HepG2 (cell line): ENCODE measurements at regions not wholly inside any gene's neighbourhood (a gene's known extent, or its start where the extent isn't known, plus 50 kb on each side); places are given as distances from the start of the nearest gene placed in this dataset.
A peak's percentile ranks its signal among the peaks of the same experiment; 100 is the strongest.

ENCODE experiments used
- ATAC-seq: fragments of 200-7000 bp; cut with Tn5 transposase; 3 replicates; pipeline ENCODE4 v1.9.1; 2020; ENCODE audit warnings: mild to moderate bottlenecking, moderate library complexity
- BruUV-seq: library from RNA; stranded (reverse); fragments of 400-500 nt; replicated peaks from 2 replicates; lab custom pipeline; 2021; lab: Mats Ljungman, UMichigan
- CTCF ChIA-PET: fragments of 300-600 bp; formaldehyde crosslinking; extraction: SDS; loops from one replicate; lab custom pipeline; 2021; ENCODE audit warnings: low total read pairs, inconsistent platforms, low intra/inter-chr PET ratio; lab: Yijun Ruan, JAX
- POLR2A ChIA-PET: fragments of 350-600 bp; sonication (Branson Sonifier 250); formaldehyde crosslinking; loops from one replicate; lab custom pipeline; 2020; ENCODE audit warnings: antibody characterized with exemption, inconsistent platforms; lab: Yijun Ruan, JAX
- DNase-seq: peaks from one replicate; pipeline ENCODE4 v3.0.0-alpha.2; 2015; ENCODE audit warnings: low spot score
- FAIRE-seq: peaks from 3 replicates; lab custom pipeline; 2011; peaks lifted over from hg19 to GRCh38; lab: Jason Lieb, UNC
- H2AFZ ChIP-seq: one replicate; pipeline ENCODE4 v1.6.1; 2011; ENCODE audit warnings: low read length, inconsistent platforms
- H3K27ac ChIP-seq: fragments of 300-600 bp; 3 replicates; pipeline ENCODE4 v1.8.0; 2011; ENCODE audit warnings: mixed run types, mild to moderate bottlenecking, mixed read lengths, low read length, inconsistent platforms; ENCODE audit not compliant: insufficient read depth; ENCODE audit errors: extremely low read length
- H3K27me3 ChIP-seq, 2 experiments: fragments of 200-600 bp in 1 of 2; 2 replicates in 1 of 2; 3 replicates in 1 of 2; pipeline versions ENCODE4 v1.6.0 to v1.8.0; 2011; ENCODE audit warnings: low read length in 2 of 2, mild to moderate bottlenecking in 2 of 2, moderate library complexity in 2 of 2, inconsistent platforms in 1 of 2; ENCODE audit not compliant: insufficient read depth in 2 of 2, control insufficient read depth in 1 of 2
- H3K36me3 ChIP-seq, 2 experiments: fragments of 200-600 bp in 1 of 2; replicated peaks in 1 of 2; 2 replicates in 1 of 2; 3 replicates in 1 of 2; pipeline versions ENCODE4 v1.5.1 to v1.8.0; 2011; ENCODE audit warnings: low read length in 2 of 2, inconsistent platforms in 1 of 2; ENCODE audit not compliant: insufficient read depth in 2 of 2, control insufficient read depth in 1 of 2
- H3K4me1 ChIP-seq: 2 replicates; pipeline ENCODE4 v1.5.1; 2012; ENCODE audit warnings: low read length, inconsistent platforms; ENCODE audit not compliant: insufficient read depth
- H3K4me2 ChIP-seq: 2 replicates; pipeline ENCODE4 v1.6.0; 2011; ENCODE audit warnings: low read depth, low read length, inconsistent platforms
- H3K4me3 ChIP-seq, 3 experiments: fragments of 200-600 bp in 1 of 3; sonication (generic), shearing (Covaris generic) in 1 of 3; replicated peaks in 1 of 3; 2 replicates each; pipeline ENCODE4 v1.5.1; 2011 to 2016; ENCODE audit warnings: low read length in 3 of 3, inconsistent platforms in 2 of 3, low read depth in 2 of 3, mild to moderate bottlenecking in 2 of 3, control low read depth in 1 of 3, mixed read lengths in 1 of 3; ENCODE audit not compliant: insufficient read depth in 1 of 3
- H3K79me2 ChIP-seq: one replicate; pipeline ENCODE4 v1.6.1; 2011; ENCODE audit warnings: low read length, inconsistent platforms; ENCODE audit not compliant: insufficient read depth
- H3K9ac ChIP-seq: 2 replicates; pipeline ENCODE4 v1.6.0; 2011; ENCODE audit warnings: mild to moderate bottlenecking, low read depth, low read length, inconsistent platforms; ENCODE audit not compliant: insufficient read depth
- H3K9me3 ChIP-seq: 2 replicates; pipeline ENCODE4 v1.5.1; 2012; ENCODE audit warnings: mild to moderate bottlenecking, low read length
- H4K20me1 ChIP-seq: 2 replicates; pipeline ENCODE4 v1.6.0; 2011; ENCODE audit warnings: inconsistent platforms, mild to moderate bottlenecking, low read length, moderate library complexity; ENCODE audit not compliant: insufficient read depth
- FOXM1 ChIP-seq: sonication (generic); formaldehyde crosslinking; IDR thresholded peaks from 2 replicates; pipeline ENCODE4 v1.5.0; 2020; ENCODE audit warnings: missing genetic modification reagents
- HNRNPH1 ChIP-seq: fragments of 200-400 bp; formaldehyde crosslinking; optimal IDR thresholded peaks from 2 replicates; pipeline ENCODE3; 2017; ENCODE audit warnings: mild to moderate bottlenecking, low read depth, low read length
- MAFF ChIP-seq: IDR thresholded peaks from 2 replicates; pipeline ENCODE4 v1.6.1; 2011; ENCODE audit warnings: low read depth, low read length, improper control_type of control experiment
- MAFK ChIP-seq, 2 experiments: IDR thresholded peaks in 1 of 2; conservative IDR thresholded peaks in 1 of 2; 2 replicates each; pipeline ENCODE4 v1.6.1; 2011; ENCODE audit warnings: improper control_type of control experiment in 2 of 2, low read length in 2 of 2
- MIXL1 ChIP-seq: IDR thresholded peaks from 2 replicates; pipeline ENCODE4 v1.6.1; 2016
- TEAD2 ChIP-seq: sonication (generic); formaldehyde crosslinking; IDR thresholded peaks from 2 replicates; pipeline ENCODE4 v1.9.0; 2021; ENCODE audit warnings: missing genetic modification reagents
- ZMYM4 ChIP-seq: sonication (generic); formaldehyde crosslinking; IDR thresholded peaks from 2 replicates; pipeline ENCODE4 v1.8.1; 2023; ENCODE audit warnings: mild to moderate bottlenecking, missing genetic modification reagents
- ZNF569 ChIP-seq: sonication (generic); formaldehyde crosslinking; IDR thresholded peaks from 2 replicates; pipeline ENCODE4 v1.5.0; 2020; ENCODE audit warnings: mild to moderate bottlenecking, missing genetic modification reagents, moderate library complexity, borderline replicate concordance
- ZNF660 ChIP-seq: sonication (generic); formaldehyde crosslinking; IDR thresholded peaks from 2 replicates; pipeline ENCODE4 v1.5.1; 2020; ENCODE audit warnings: mild to moderate bottlenecking, low read depth, missing genetic modification reagents, borderline replicate concordance
- ZNF75D ChIP-seq: sonication (generic); formaldehyde crosslinking; IDR thresholded peaks from 2 replicates; pipeline ENCODE4 v1.8.1; 2023; ENCODE audit warnings: missing genetic modification reagents, mild to moderate bottlenecking, borderline replicate concordance
- WGBS: methylation state at CpG from one replicate; pipeline ENCODE4 v1.1.6; 2017; ENCODE audit warnings: low lambda C conversion rate; 5-methylcytosine and 5-hydroxymethylcytosine counted together
- in situ Hi-C: cut with HindIII; loops from 2 replicates; pipeline ENCODE4 v1.10.0; 2017; ENCODE audit warnings: low pct_unique_long_range_greater_than_20kb; ENCODE audit not compliant: extremely low pct_ligation_motif_present
- intact Hi-C: fragments of 100-400 bp; cut with micrococcal nuclease; formaldehyde crosslinking; loops from one replicate; pipeline ENCODE4 v1.10.0; 2022; ENCODE audit not compliant: unreplicated experiment

- no peak overlapping the region for H3K9ac ChIP-seq
- no peaks in the 10 kb centered on the region for H3K79me2 ChIP-seq
- no TSS peak for BruUV-seq
- 0% methylated on average over 3 of the region's 3 CpGs for WGBS
- H3K4me1 ChIP-seq = 0 out of 2 replicates have a peak, but pooled peaks cover 12% of the 10 kb centered on the region
- FAIRE-seq = no peak
- no peak for ATAC-seq
- no peaks in the 10 kb centered on the region for H4K20me1 ChIP-seq
- no peak overlapping the region for H3K4me2 ChIP-seq
- no peaks in the 10 kb centered on the region for H3K27me3 ChIP-seq
- no peak overlapping the region for H2AFZ ChIP-seq
- in situ Hi-C loops = no loop called here
- DNase-seq = no peak
- no peak overlapping the region for H3K27ac ChIP-seq
- intact Hi-C loops = no loop called here
- no peak overlapping the region for H3K4me3 ChIP-seq
- no peaks in the 10 kb centered on the region for H3K36me3 ChIP-seq
- no peak for TF ChIP-seq FOXM1 (CRISPR knock-in tag)
- TF ChIP-seq TEAD2 (CRISPR knock-in tag) = no peak
- no peak for TF ChIP-seq ZNF660 (CRISPR knock-in tag)
- no peak for TF ChIP-seq ZNF75D (CRISPR knock-in tag)
- no peak for TF ChIP-seq ZNF569 (CRISPR knock-in tag)
- no peak for TF ChIP-seq HNRNPH1
- TF ChIP-seq MIXL1 (CRISPR knock-in tag) = no peak
- H3K9me3 ChIP-seq = no peaks in the 10 kb centered on the region
- POLR2A ChIA-PET = no interaction called here
- CTCF ChIA-PET = no interaction called here
Measured at GRCh38 chr11:87901341-87901740, 273.9 kb downstream of the RAB38 start.

GRCh38 chr11:87897921-87898320, 277.3 kb downstream of the RAB38 start:
- in situ Hi-C loops = no loop called here
- BruUV-seq = no TSS peak
- H3K4me1 ChIP-seq = 0 out of 2 replicates have a peak, but pooled peaks cover 12% of the 10 kb centered on the region
- no peak overlapping the region for H3K27ac ChIP-seq
- H3K36me3 ChIP-seq = no peaks in the 10 kb centered on the region
- FAIRE-seq (no peak), ATAC-seq (no peak), DNase-seq (no peak)
- TF ChIP-seq MAFK (conservative IDR thresholded peaks at IDR 0.05 in 1 of 2, IDR thresholded peaks at IDR 0.05 in 1 of 2; ENCODE audit: low read length in 2 of 2) (peak; percentile 82 to 93), MAFF (peak; percentile 86), ZMYM4 (CRISPR knock-in tag) (no peak)
- 0% methylated on average over 1 of the region's 1 CpG for WGBS
- no peaks in the 10 kb centered on the region for H3K27me3 ChIP-seq
- ChIA-PET CTCF (no interaction called here), POLR2A (no interaction called here)
- no peak overlapping the region for H3K4me3 ChIP-seq
- intact Hi-C loops = no loop called here
- H3K9me3 ChIP-seq = no peaks in the 10 kb centered on the region
- H3K9ac ChIP-seq = no peak overlapping the region
- H3K79me2 ChIP-seq = no peaks in the 10 kb centered on the region
- H3K4me2 ChIP-seq = no peak overlapping the region
- H4K20me1 ChIP-seq = no peaks in the 10 kb centered on the region
- no peak overlapping the region for H2AFZ ChIP-seq
